HepG2 (cell line): ENCODE measurements at regions not wholly inside any gene's neighbourhood (a gene's known extent, or its start where the extent isn't known, plus 50 kb on each side); places are given as distances from the start of the nearest gene placed in this dataset.

ENCODE experiments used
- ATAC-seq: fragments of 200-7000 bp; cut with Tn5 transposase; 3 replicates; pipeline ENCODE4 v1.9.1; 2020; ENCODE audit warnings: mild to moderate bottlenecking, moderate library complexity
- BruUV-seq: library from RNA; stranded (reverse); fragments of 400-500 nt; replicated peaks from 2 replicates; lab custom pipeline; 2021; lab: Mats Ljungman, UMichigan
- CTCF ChIA-PET: fragments of 300-600 bp; formaldehyde crosslinking; extraction: SDS; loops from one replicate; lab custom pipeline; 2021; ENCODE audit warnings: low total read pairs, inconsistent platforms, low intra/inter-chr PET ratio; lab: Yijun Ruan, JAX
- POLR2A ChIA-PET: fragments of 350-600 bp; sonication (Branson Sonifier 250); formaldehyde crosslinking; loops from one replicate; lab custom pipeline; 2020; ENCODE audit warnings: antibody characterized with exemption, inconsistent platforms; lab: Yijun Ruan, JAX
- DNase-seq: peaks from one replicate; pipeline ENCODE4 v3.0.0-alpha.2; 2015; ENCODE audit warnings: low spot score
- FAIRE-seq: peaks from 3 replicates; lab custom pipeline; 2011; peaks lifted over from hg19 to GRCh38; lab: Jason Lieb, UNC
- H2AFZ ChIP-seq: one replicate; pipeline ENCODE4 v1.6.1; 2011; ENCODE audit warnings: low read length, inconsistent platforms
- H3K27ac ChIP-seq: fragments of 300-600 bp; 3 replicates; pipeline ENCODE4 v1.8.0; 2011; ENCODE audit warnings: mixed run types, mild to moderate bottlenecking, mixed read lengths, low read length, inconsistent platforms; ENCODE audit not compliant: insufficient read depth; ENCODE audit errors: extremely low read length
- H3K27me3 ChIP-seq, 2 experiments: fragments of 200-600 bp in 1 of 2; 2 replicates in 1 of 2; 3 replicates in 1 of 2; pipeline versions ENCODE4 v1.6.0 to v1.8.0; 2011; ENCODE audit warnings: low read length in 2 of 2, mild to moderate bottlenecking in 2 of 2, moderate library complexity in 2 of 2, inconsistent platforms in 1 of 2; ENCODE audit not compliant: insufficient read depth in 2 of 2, control insufficient read depth in 1 of 2
- H3K36me3 ChIP-seq, 2 experiments: fragments of 200-600 bp in 1 of 2; replicated peaks in 1 of 2; 2 replicates in 1 of 2; 3 replicates in 1 of 2; pipeline versions ENCODE4 v1.5.1 to v1.8.0; 2011; ENCODE audit warnings: low read length in 2 of 2, inconsistent platforms in 1 of 2; ENCODE audit not compliant: insufficient read depth in 2 of 2, control insufficient read depth in 1 of 2
- H3K4me1 ChIP-seq: 2 replicates; pipeline ENCODE4 v1.5.1; 2012; ENCODE audit warnings: low read length, inconsistent platforms; ENCODE audit not compliant: insufficient read depth
- H3K4me2 ChIP-seq: 2 replicates; pipeline ENCODE4 v1.6.0; 2011; ENCODE audit warnings: low read depth, low read length, inconsistent platforms
- H3K4me3 ChIP-seq, 3 experiments: fragments of 200-600 bp in 1 of 3; sonication (generic), shearing (Covaris generic) in 1 of 3; replicated peaks in 1 of 3; 2 replicates each; pipeline ENCODE4 v1.5.1; 2011 to 2016; ENCODE audit warnings: low read length in 3 of 3, inconsistent platforms in 2 of 3, low read depth in 2 of 3, mild to moderate bottlenecking in 2 of 3, control low read depth in 1 of 3, mixed read lengths in 1 of 3; ENCODE audit not compliant: insufficient read depth in 1 of 3
- H3K79me2 ChIP-seq: one replicate; pipeline ENCODE4 v1.6.1; 2011; ENCODE audit warnings: low read length, inconsistent platforms; ENCODE audit not compliant: insufficient read depth
- H3K9ac ChIP-seq: 2 replicates; pipeline ENCODE4 v1.6.0; 2011; ENCODE audit warnings: mild to moderate bottlenecking, low read depth, low read length, inconsistent platforms; ENCODE audit not compliant: insufficient read depth
- H3K9me3 ChIP-seq: 2 replicates; pipeline ENCODE4 v1.5.1; 2012; ENCODE audit warnings: mild to moderate bottlenecking, low read length
- H4K20me1 ChIP-seq: 2 replicates; pipeline ENCODE4 v1.6.0; 2011; ENCODE audit warnings: inconsistent platforms, mild to moderate bottlenecking, low read length, moderate library complexity; ENCODE audit not compliant: insufficient read depth
- ARNT2 ChIP-seq: sonication (generic); formaldehyde crosslinking; IDR thresholded peaks from 2 replicates; pipeline ENCODE4 v1.8.0; 2022; ENCODE audit warnings: mild to moderate bottlenecking, low read depth, missing genetic modification reagents, moderate library complexity
- ATF4 ChIP-seq, 2 experiments: fragments of 450-650 bp in 1 of 2; sonication (generic) in 1 of 2; formaldehyde crosslinking; IDR thresholded peaks; 2 replicates each; pipeline versions ENCODE4 v1.5.0 to v1.8.0; 2020 to 2022; ENCODE audit warnings: mild to moderate bottlenecking in 1 of 2, missing genetic modification reagents in 1 of 2
- CREB3 ChIP-seq: sonication (generic); formaldehyde crosslinking; IDR thresholded peaks from 2 replicates; pipeline ENCODE4 v1.5.0; 2020; ENCODE audit warnings: missing genetic modification reagents
- ELK4 ChIP-seq: sonication (generic); formaldehyde crosslinking; IDR thresholded peaks from 2 replicates; pipeline ENCODE4 v1.9.0; 2021; ENCODE audit warnings: missing genetic modification reagents, borderline replicate concordance
- FUBP1 ChIP-seq: sonication (generic); formaldehyde crosslinking; IDR thresholded peaks from 2 replicates; pipeline ENCODE4 v1.5.1; 2020; ENCODE audit warnings: missing genetic modification reagents, mild to moderate bottlenecking, borderline replicate concordance
- HNRNPH1 ChIP-seq: fragments of 200-400 bp; formaldehyde crosslinking; optimal IDR thresholded peaks from 2 replicates; pipeline ENCODE3; 2017; ENCODE audit warnings: mild to moderate bottlenecking, low read depth, low read length
- KLF11 ChIP-seq: IDR thresholded peaks from 2 replicates; pipeline ENCODE4 v1.6.1; 2016; ENCODE audit warnings: missing compliant biosample characterization
- MXD3 ChIP-seq: IDR thresholded peaks from 2 replicates; pipeline ENCODE4 v1.6.1; 2016; ENCODE audit warnings: mild to moderate bottlenecking, missing biosample characterization, missing genetic modification reagents
- NFKBIZ ChIP-seq: IDR thresholded peaks from 2 replicates; pipeline ENCODE4 v1.6.1; 2018; ENCODE audit warnings: missing genetic modification reagents, missing compliant biosample characterization
- NONO ChIP-seq, 2 experiments: fragments of 450-650 bp in 1 of 2; sonication (generic) in 1 of 2; formaldehyde crosslinking in 1 of 2; IDR thresholded peaks in 1 of 2; conservative IDR thresholded peaks in 1 of 2; 2 replicates each; pipeline versions ENCODE4 v1.6.1 to v1.8.0; 2017 to 2022; ENCODE audit warnings: mild to moderate bottlenecking in 1 of 2, missing genetic modification reagents in 1 of 2, moderate library complexity in 1 of 2
- SALL1 ChIP-seq: sonication (generic); formaldehyde crosslinking; IDR thresholded peaks from 2 replicates; pipeline ENCODE4 v1.8.0; 2022; ENCODE audit warnings: mild to moderate bottlenecking, missing genetic modification reagents
- TFDP1 ChIP-seq: IDR thresholded peaks from 2 replicates; pipeline ENCODE4 v1.6.1; 2016; ENCODE audit warnings: missing compliant biosample characterization, missing genetic modification reagents, borderline replicate concordance
- ZBTB7A ChIP-seq: sonication (generic); formaldehyde crosslinking; IDR thresholded peaks from 2 replicates; pipeline ENCODE4 v1.8.0; 2022; ENCODE audit warnings: mild to moderate bottlenecking, missing genetic modification reagents
- ZMYM3 ChIP-seq: sonication (generic); formaldehyde crosslinking; IDR thresholded peaks from 2 replicates; pipeline ENCODE4 v1.5.1; 2020; ENCODE audit warnings: mild to moderate bottlenecking, missing genetic modification reagents
- ZNF367 ChIP-seq: sonication (generic); formaldehyde crosslinking; IDR thresholded peaks from 2 replicates; pipeline ENCODE4 v1.4.0; 2020; ENCODE audit warnings: missing genetic modification reagents, borderline replicate concordance
- ZNF780A ChIP-seq: sonication (generic); formaldehyde crosslinking; IDR thresholded peaks from 2 replicates; pipeline ENCODE4 v1.8.0; 2022; ENCODE audit warnings: mild to moderate bottlenecking, missing genetic modification reagents, moderate library complexity
- ZNF816 ChIP-seq: sonication (generic); formaldehyde crosslinking; IDR thresholded peaks from 2 replicates; pipeline ENCODE4 v1.8.0; 2022; ENCODE audit warnings: missing genetic modification reagents, mild to moderate bottlenecking, borderline replicate concordance
- WGBS: methylation state at CpG from one replicate; pipeline ENCODE4 v1.1.6; 2017; ENCODE audit warnings: low lambda C conversion rate; 5-methylcytosine and 5-hydroxymethylcytosine counted together
- in situ Hi-C: cut with HindIII; loops from 2 replicates; pipeline ENCODE4 v1.10.0; 2017; ENCODE audit warnings: low pct_unique_long_range_greater_than_20kb; ENCODE audit not compliant: extremely low pct_ligation_motif_present
- intact Hi-C: fragments of 100-400 bp; cut with micrococcal nuclease; formaldehyde crosslinking; loops from one replicate; pipeline ENCODE4 v1.10.0; 2022; ENCODE audit not compliant: unreplicated experiment

- TF ChIP-seq TFDP1 (CRISPR knock-in tag): no peak
- TF ChIP-seq ELK4 (CRISPR knock-in tag): no peak
Observed at GRCh38 chr3:118729546-118729945, 305.1 kb downstream of the IGSF11 start (continued).

- POLR2A ChIA-PET: no interaction called here
- Histone ChIP-seq H3K4me3 (no peak overlapping the region), H3K9me3 (no peaks in the 10 kb centered on the region), H3K4me1 (peaks cover 16% of the 10 kb centered on the region), H3K36me3 (no peaks in the 10 kb centered on the region), H3K27ac (no peak overlapping the region), H4K20me1 (no peaks in the 10 kb centered on the region), H3K79me2 (no peaks in the 10 kb centered on the region), H3K4me2 (no peak overlapping the region), H3K9ac (no peak overlapping the region), H2AFZ (no peak overlapping the region), H3K27me3 (no peaks in the 10 kb centered on the region)
- FAIRE-seq (no peak), DNase-seq (no peak), ATAC-seq (no peak)
- intact Hi-C loops (no loop called here), in situ Hi-C loops (no loop called here)
- TF ChIP-seq HNRNPH1 (no peak), ZNF367 (CRISPR knock-in tag) (no peak), NFKBIZ (CRISPR knock-in tag) (no peak), CREB3 (no peak), ZBTB7A (CRISPR knock-in tag) (no peak), ARNT2 (no peak), SALL1 (no peak), NONO (IDR thresholded peaks at IDR 0.05) (no peak), NONO (CRISPR knock-in tag; conservative IDR thresholded peaks at IDR 0.05) (no peak), ZMYM3 (CRISPR knock-in tag) (no peak), FUBP1 (CRISPR knock-in tag) (no peak), ATF4 (CRISPR knock-in tag; IDR thresholded peaks at IDR 0.05) (no peak), ZNF816 (CRISPR knock-in tag) (no peak), KLF11 (CRISPR knock-in tag) (no peak), ZNF780A (CRISPR knock-in tag) (no peak), MXD3 (CRISPR knock-in tag) (no peak)
- CTCF ChIA-PET: no interaction called here
- no TSS peak for BruUV-seq
- WGBS: 15% methylated on average over 2 of the region's 2 CpGs
Observed at GRCh38 chr3:118734664-118735063, 300.0 kb downstream of the IGSF11 start.
